HL-60 (cell line): ENCODE measurements at regions not wholly inside any gene's neighbourhood (a gene's known extent, or its start where the extent isn't known, plus 50 kb on each side); places are given as distances from the start of the nearest gene placed in this dataset.

Experiments
- DNase-seq, 2 experiments: peaks; one replicate each; pipeline ENCODE4 v3.0.0-alpha.2; 2010 to 2020; ENCODE audit warnings: low read depth in 1 of 2, low spot score in 1 of 2
- H3K27ac ChIP-seq: fragments of 250-450 bp; sonication (Bioruptor Pico); replicated peaks from 2 replicates; pipeline ENCODE4 v1.5.1; 2020; ENCODE audit warnings: mild to moderate bottlenecking, moderate library complexity
- H3K27me3 ChIP-seq: fragments of 250-450 bp; sonication (Bioruptor Pico); 2 replicates; pipeline ENCODE4 v1.5.1; 2021; ENCODE audit warnings: mild to moderate bottlenecking, moderate library complexity; ENCODE audit not compliant: insufficient read depth, poor library complexity, severe bottlenecking
- H3K4me3 ChIP-seq: replicated peaks from 2 replicates; pipeline ENCODE4 v1.5.1; 2011; ENCODE audit warnings: mild to moderate bottlenecking, control low read depth, low read length; ENCODE audit not compliant: insufficient read depth
- GABPA ChIP-seq: IDR thresholded peaks from 2 replicates; pipeline ENCODE4 v1.6.1; 2012; ENCODE audit warnings: low read depth
- POLR2AphosphoS5 ChIP-seq: IDR thresholded peaks from 2 replicates; pipeline ENCODE4 v1.6.1; 2012; ENCODE audit warnings: low read depth
- SPI1 ChIP-seq: IDR thresholded peaks from 2 replicates; pipeline ENCODE4 v1.6.1; 2012; ENCODE audit warnings: low read depth, mild to moderate bottlenecking, borderline replicate concordance
- TF ChIP-seq, protein P1 (sequence below): IDR thresholded peaks from 2 replicates; pipeline ENCODE4 v1.6.1; 2012; ENCODE audit warnings: low read depth; ENCODE audit not compliant: insufficient replicate concordance
- TF ChIP-seq, protein P2 (sequence below): IDR thresholded peaks from one replicate; pipeline ENCODE4 v1.5.1; 2011; ENCODE audit warnings: low read length, control low read depth, inconsistent platforms; ENCODE audit not compliant: insufficient read depth

DNA sequence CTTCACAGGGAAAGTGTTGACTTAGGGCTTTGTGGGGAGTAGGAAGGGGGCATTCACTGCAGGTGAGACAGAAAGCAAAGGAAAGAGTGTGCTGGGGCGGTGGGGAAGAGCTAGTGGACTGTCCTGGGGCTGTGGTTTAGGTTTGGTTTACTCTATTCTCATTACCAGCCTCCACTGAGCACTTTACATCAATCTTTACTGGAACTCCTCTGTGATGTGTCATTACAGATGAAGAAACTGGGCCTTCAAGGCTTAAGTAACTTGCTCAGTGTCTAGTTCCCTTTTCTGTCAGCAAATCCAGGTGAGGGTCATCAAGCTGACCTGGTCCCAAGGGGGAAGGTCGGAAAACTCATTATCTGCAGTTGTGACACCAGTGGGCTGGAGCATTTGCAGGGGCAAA is 120.2 kb upstream of the PFN2 start:
- Histone ChIP-seq H3K4me3 (no peak overlapping the region), H3K27ac (no peak overlapping the region), H3K27me3 (no peaks in the 10 kb centered on the region)
- TF ChIP-seq SPI1 (no peak), POLR2AphosphoS5 (no peak), GABPA (no peak)
- TF ChIP-seq, protein P1, sequence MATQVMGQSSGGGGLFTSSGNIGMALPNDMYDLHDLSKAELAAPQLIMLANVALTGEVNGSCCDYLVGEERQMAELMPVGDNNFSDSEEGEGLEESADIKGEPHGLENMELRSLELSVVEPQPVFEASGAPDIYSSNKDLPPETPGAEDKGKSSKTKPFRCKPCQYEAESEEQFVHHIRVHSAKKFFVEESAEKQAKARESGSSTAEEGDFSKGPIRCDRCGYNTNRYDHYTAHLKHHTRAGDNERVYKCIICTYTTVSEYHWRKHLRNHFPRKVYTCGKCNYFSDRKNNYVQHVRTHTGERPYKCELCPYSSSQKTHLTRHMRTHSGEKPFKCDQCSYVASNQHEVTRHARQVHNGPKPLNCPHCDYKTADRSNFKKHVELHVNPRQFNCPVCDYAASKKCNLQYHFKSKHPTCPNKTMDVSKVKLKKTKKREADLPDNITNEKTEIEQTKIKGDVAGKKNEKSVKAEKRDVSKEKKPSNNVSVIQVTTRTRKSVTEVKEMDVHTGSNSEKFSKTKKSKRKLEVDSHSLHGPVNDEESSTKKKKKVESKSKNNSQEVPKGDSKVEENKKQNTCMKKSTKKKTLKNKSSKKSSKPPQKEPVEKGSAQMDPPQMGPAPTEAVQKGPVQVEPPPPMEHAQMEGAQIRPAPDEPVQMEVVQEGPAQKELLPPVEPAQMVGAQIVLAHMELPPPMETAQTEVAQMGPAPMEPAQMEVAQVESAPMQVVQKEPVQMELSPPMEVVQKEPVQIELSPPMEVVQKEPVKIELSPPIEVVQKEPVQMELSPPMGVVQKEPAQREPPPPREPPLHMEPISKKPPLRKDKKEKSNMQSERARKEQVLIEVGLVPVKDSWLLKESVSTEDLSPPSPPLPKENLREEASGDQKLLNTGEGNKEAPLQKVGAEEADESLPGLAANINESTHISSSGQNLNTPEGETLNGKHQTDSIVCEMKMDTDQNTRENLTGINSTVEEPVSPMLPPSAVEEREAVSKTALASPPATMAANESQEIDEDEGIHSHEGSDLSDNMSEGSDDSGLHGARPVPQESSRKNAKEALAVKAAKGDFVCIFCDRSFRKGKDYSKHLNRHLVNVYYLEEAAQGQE = no peak
- TF ChIP-seq, protein P2, sequence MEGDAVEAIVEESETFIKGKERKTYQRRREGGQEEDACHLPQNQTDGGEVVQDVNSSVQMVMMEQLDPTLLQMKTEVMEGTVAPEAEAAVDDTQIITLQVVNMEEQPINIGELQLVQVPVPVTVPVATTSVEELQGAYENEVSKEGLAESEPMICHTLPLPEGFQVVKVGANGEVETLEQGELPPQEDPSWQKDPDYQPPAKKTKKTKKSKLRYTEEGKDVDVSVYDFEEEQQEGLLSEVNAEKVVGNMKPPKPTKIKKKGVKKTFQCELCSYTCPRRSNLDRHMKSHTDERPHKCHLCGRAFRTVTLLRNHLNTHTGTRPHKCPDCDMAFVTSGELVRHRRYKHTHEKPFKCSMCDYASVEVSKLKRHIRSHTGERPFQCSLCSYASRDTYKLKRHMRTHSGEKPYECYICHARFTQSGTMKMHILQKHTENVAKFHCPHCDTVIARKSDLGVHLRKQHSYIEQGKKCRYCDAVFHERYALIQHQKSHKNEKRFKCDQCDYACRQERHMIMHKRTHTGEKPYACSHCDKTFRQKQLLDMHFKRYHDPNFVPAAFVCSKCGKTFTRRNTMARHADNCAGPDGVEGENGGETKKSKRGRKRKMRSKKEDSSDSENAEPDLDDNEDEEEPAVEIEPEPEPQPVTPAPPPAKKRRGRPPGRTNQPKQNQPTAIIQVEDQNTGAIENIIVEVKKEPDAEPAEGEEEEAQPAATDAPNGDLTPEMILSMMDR = no peak
- DNase-seq = no peak

DNA sequence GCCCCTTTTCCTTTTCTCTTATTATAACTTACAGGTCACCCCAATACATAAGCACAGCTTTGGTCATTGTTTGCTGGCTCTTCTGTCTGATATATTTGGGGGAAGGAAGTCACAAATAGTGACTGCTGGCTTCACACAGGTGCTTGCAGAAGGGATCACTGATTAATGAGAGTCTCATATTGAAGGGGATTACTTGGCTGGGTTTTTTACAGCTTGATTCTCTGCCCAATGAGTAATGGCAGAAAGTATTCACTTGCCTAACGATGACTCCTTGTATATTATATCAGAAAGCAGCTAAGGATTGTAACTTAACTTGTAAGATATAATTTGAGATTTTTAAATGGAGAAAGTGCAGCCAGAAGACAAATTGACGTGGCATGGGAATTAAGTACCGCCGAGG is 119.3 kb upstream of the PFN2 start:
- TF ChIP-seq, protein P2 = no peak
- TF ChIP-seq GABPA = no peak
- TF ChIP-seq POLR2AphosphoS5 = no peak
- TF ChIP-seq SPI1 = no peak
- DNase-seq = no peak
- no peak overlapping the region for H3K27ac ChIP-seq
- H3K4me3 ChIP-seq = no peak overlapping the region
- no peaks in the 10 kb centered on the region for H3K27me3 ChIP-seq

DNA sequence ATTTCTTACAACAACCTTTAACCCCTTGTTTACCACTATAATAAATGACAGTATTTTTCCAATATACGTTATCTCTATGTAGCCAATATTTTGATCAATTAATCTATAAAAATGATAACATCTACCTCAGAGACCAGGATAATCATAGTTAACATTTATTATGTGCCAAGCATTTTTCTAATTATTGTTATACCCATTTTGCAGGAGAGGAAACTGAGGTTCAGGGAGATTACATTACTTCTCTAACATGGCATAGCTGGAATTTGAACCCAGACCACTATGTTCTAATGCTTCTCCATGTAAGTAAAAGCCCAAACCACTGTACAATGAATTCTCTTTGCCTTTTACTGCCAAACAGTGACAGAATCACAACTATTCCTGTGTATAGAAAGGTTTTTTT is 113.4 kb upstream of the PFN2 start:
- no peaks in the 10 kb centered on the region for H3K27me3 ChIP-seq
- no peak for DNase-seq
- H3K4me3 ChIP-seq = no peak overlapping the region
- TF ChIP-seq, protein P2 = no peak
- TF ChIP-seq, protein P1 = no peak
- TF ChIP-seq POLR2AphosphoS5 = no peak
- no peak for TF ChIP-seq SPI1
- TF ChIP-seq GABPA = no peak
- no peak overlapping the region for H3K27ac ChIP-seq

DNA sequence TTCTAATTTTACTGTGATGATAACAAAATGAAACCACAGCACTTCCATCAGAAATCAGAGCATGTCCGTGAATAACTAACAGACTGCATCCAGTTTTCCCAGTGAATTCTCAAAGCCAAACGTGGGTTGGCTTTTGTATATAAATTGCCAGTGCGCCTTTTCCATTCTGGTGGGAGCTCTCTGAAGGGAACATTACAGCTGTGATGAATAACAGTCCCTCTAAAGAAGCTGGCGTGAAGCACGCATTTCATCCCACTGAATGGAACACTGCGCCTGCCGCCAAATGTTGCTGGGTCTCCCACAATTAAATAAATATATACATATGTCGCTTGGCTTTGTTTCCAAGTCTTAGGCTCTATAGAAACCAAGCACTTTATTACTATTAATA is 113.0 kb upstream of the PFN2 start:
- Histone ChIP-seq H3K27ac (no peak overlapping the region), H3K4me3 (no peak overlapping the region), H3K27me3 (no peaks in the 10 kb centered on the region)
- TF ChIP-seq, protein P2 = no peak
- TF ChIP-seq, protein P1 = no peak
- DNase-seq = no peak
